Spleen (tissue), 11 donors: ENCODE measurements at regions not wholly inside any gene's neighbourhood (a gene's known extent, or its start where the extent isn't known, plus 50 kb on each side); places are given as distances from the start of the nearest gene placed in this dataset.

Source experiments
- DNase-seq: peaks from one replicate; pipeline ENCODE4 v3.0.0-alpha.2; 2020
- H3K27ac ChIP-seq, 8 donors: fragments of 200-600 bp; sonication (generic) in 7 of 8; 1 replicate in 4 of 8; 2 replicates in 4 of 8; pipeline versions ENCODE4 v1.5.0 to v1.8.0; 2016 to 2021; ENCODE audit warnings: inconsistent platforms in 4 of 8, mild to moderate bottlenecking in 4 of 8, moderate library complexity in 1 of 8
- H3K27me3 ChIP-seq, 7 donors: fragments of 200-600 bp; sonication (generic) in 6 of 7; replicated peaks in 1 of 7; 1 replicate in 4 of 7; 2 replicates in 3 of 7; pipeline versions ENCODE4 v1.5.0 to v1.8.0; 2016 to 2021; ENCODE audit warnings: inconsistent platforms in 3 of 7, mild to moderate bottlenecking in 1 of 7
- H3K36me3 ChIP-seq, 6 donors: fragments of 200-600 bp; sonication (generic) in 5 of 6; 1 replicate in 4 of 6; 2 replicates in 2 of 6; pipeline versions ENCODE4 v1.5.0 to v1.8.0; 2016 to 2021; ENCODE audit warnings: inconsistent platforms in 2 of 6
- H3K4me1 ChIP-seq, 6 donors: fragments of 200-600 bp; sonication (generic) in 5 of 6; 1 replicate in 3 of 6; 2 replicates in 3 of 6; pipeline versions ENCODE4 v1.5.0 to v1.8.0; 2016 to 2021; ENCODE audit warnings: inconsistent platforms in 3 of 6
- H3K4me3 ChIP-seq, 8 donors: fragments of 200-600 bp; sonication (generic) in 7 of 8; 1 replicate in 4 of 8; 2 replicates in 4 of 8; pipeline versions ENCODE4 v1.5.0 to v1.8.0; 2016 to 2021; ENCODE audit warnings: inconsistent platforms in 4 of 8, mild to moderate bottlenecking in 4 of 8, moderate library complexity in 2 of 8
- H3K9me3 ChIP-seq, 8 donors: fragments of 200-600 bp; sonication (generic) in 7 of 8; 1 replicate in 4 of 8; 2 replicates in 4 of 8; pipeline versions ENCODE4 v1.5.0 to v1.8.0; 2016 to 2021; ENCODE audit warnings: inconsistent platforms in 4 of 8
- CTCF ChIP-seq, 11 experiments: fragments of 200-600 bp in 7 of 11; fragments of 450-650 bp in 4 of 11; sonication (generic) in 4 of 11; IDR thresholded peaks in 8 of 11; conservative IDR thresholded peaks in 3 of 11; 1 replicate in 7 of 11; 2 replicates in 4 of 11; pipeline versions ENCODE4 v1.4.0 to v1.8.0; 2016 to 2021; ENCODE audit warnings: antibody characterized with exemption in 11 of 11, inconsistent platforms in 4 of 11, mild to moderate bottlenecking in 1 of 11
- POLR2A ChIP-seq, 3 donors: fragments of 450-650 bp; IDR thresholded peaks; one replicate each; pipeline ENCODE4 v1.5.1; 2017; ENCODE audit warnings: antibody characterized with exemption in 3 of 3, mild to moderate bottlenecking in 1 of 3
- POLR2AphosphoS5 ChIP-seq, 3 donors: sonication (generic); formaldehyde crosslinking; IDR thresholded peaks; one replicate each; pipeline ENCODE4 v1.5.1; 2017; ENCODE audit warnings: antibody characterized with exemption in 3 of 3
- WGBS, 5 donors: extraction: QIAGEN DNeasy Blood & Tissue Kit in 3 of 5; methylation state at CpG; one replicate each; pipeline versions ENCODE4 v1.1.5 to v1.1.7; 2013 to 2018; 5-methylcytosine and 5-hydroxymethylcytosine counted together
- intact Hi-C: fragments of 100-400 bp; cut with DNase I; formaldehyde crosslinking; loops from one replicate; pipeline ENCODE4 v1.15.0; 2023; ENCODE audit warnings: low total_unique reads
- donor health status: healthy with polysubstance abuse.
- donor health status: DM: no; HTN: no; CAD: no; lungs with moderate emphysema.
- donor health status: DM: no; HTN: no; CAD: no.
- donor health status: Bipolar disorder and iron deficiency.
- donor health status: healthy.
- donor health status: DM: no; HTN: no; CAD: no.
- donor health status: DM: yes; HTN: yes; CAD: no.

- TF ChIP-seq POLR2AphosphoS5 (IDR thresholded peaks at IDR 0.05): no peak
- no peak for TF ChIP-seq POLR2A (IDR thresholded peaks at IDR 0.05)
- no peak for TF ChIP-seq CTCF (IDR thresholded peaks at IDR 0.05 in 8 of 11, conservative IDR thresholded peaks at IDR 0.05 in 3 of 11)
- Histone ChIP-seq H3K27me3 (no peaks in the 10 kb centered on the region), H3K9me3 (no peaks in the 10 kb centered on the region), H3K4me3 (no peak overlapping the region), H3K36me3 (no peaks in the 10 kb centered on the region), H3K4me1 (no peaks in the 10 kb centered on the region), H3K27ac (no peak overlapping the region)
- WGBS, 5 donors: 20 to 45% (median 40%) methylated on average over 2 of the region's 2 CpGs
- no peak for DNase-seq
- intact Hi-C loops: no loop called here
Measured at GRCh38 chr5:28766565-28767158, 1728.3 kb upstream of the CDH9 start.

- no peak for DNase-seq
- no peaks in the 10 kb centered on the region for H3K4me1 ChIP-seq
- H3K27me3 ChIP-seq: no peaks in the 10 kb centered on the region
- no peaks in the 10 kb centered on the region for H3K36me3 ChIP-seq
- no peak overlapping the region for H3K27ac ChIP-seq
- TF ChIP-seq POLR2AphosphoS5 (IDR thresholded peaks at IDR 0.05): no peak
- TF ChIP-seq CTCF (IDR thresholded peaks at IDR 0.05 in 8 of 11, conservative IDR thresholded peaks at IDR 0.05 in 3 of 11): no peak
- TF ChIP-seq POLR2A (IDR thresholded peaks at IDR 0.05): no peak
- intact Hi-C loops: no loop called here
- H3K4me3 ChIP-seq: no peak overlapping the region
- 54 to 79% (median 70%) methylated on average over 4 of the region's 4 CpGs for WGBS, 5 donors
- peaks cover 0 to 15% (median 2%) of the 10 kb centered on the region in 8 donors for H3K9me3 ChIP-seq
Measured at GRCh38 chr5:28751396-28751795, 1713.0 kb upstream of the CDH9 start.

- no peak overlapping the region for H3K4me3 ChIP-seq
- H3K9me3 ChIP-seq: peaks cover 0 to 18% (median 0%) of the 10 kb centered on the region in 8 donors
- no peaks in the 10 kb centered on the region for H3K27me3 ChIP-seq
- no peak for DNase-seq
- intact Hi-C loops: no loop called here
- H3K27ac ChIP-seq: no peak overlapping the region
- no peaks in the 10 kb centered on the region for H3K4me1 ChIP-seq
- H3K36me3 ChIP-seq: no peaks in the 10 kb centered on the region
- TF ChIP-seq POLR2A (IDR thresholded peaks at IDR 0.05): no peak
- no peak for TF ChIP-seq POLR2AphosphoS5 (IDR thresholded peaks at IDR 0.05)
- TF ChIP-seq CTCF (IDR thresholded peaks at IDR 0.05 in 8 of 11, conservative IDR thresholded peaks at IDR 0.05 in 3 of 11): no peak
Measured at GRCh38 chr5:28750251-28750650, 1711.9 kb upstream of the CDH9 start.

- Histone ChIP-seq H3K27ac (no peak overlapping the region), H3K27me3 (no peaks in the 10 kb centered on the region), H3K4me1 (no peaks in the 10 kb centered on the region), H3K9me3 (peaks cover 0 to 22% (median 0%) of the 10 kb centered on the region in 8 donors), H3K36me3 (no peaks in the 10 kb centered on the region), H3K4me3 (no peak overlapping the region)
- 48 to 73% (median 59%) methylated on average over 7 of the region's 7 CpGs for WGBS, 5 donors
- DNase-seq: no peak
- TF ChIP-seq CTCF (IDR thresholded peaks at IDR 0.05 in 8 of 11, conservative IDR thresholded peaks at IDR 0.05 in 3 of 11): no peak
- TF ChIP-seq POLR2A (IDR thresholded peaks at IDR 0.05): no peak
- no peak for TF ChIP-seq POLR2AphosphoS5 (IDR thresholded peaks at IDR 0.05)
- intact Hi-C loops: no loop called here
Measured at GRCh38 chr5:28748446-28748845, 1710.1 kb upstream of the CDH9 start.
